NB4 (cell line): ENCODE measurements at regions not wholly inside any gene's neighbourhood (a gene's known extent, or its start where the extent isn't known, plus 50 kb on each side); places are given as distances from the start of the nearest gene placed in this dataset.

Experiments
- CTCF ChIP-seq: IDR thresholded peaks from one replicate; pipeline ENCODE4 v1.5.1; 2012; ENCODE audit warnings: low read depth, low read length
- MAX ChIP-seq: IDR thresholded peaks from 2 replicates; pipeline ENCODE4 v1.6.1; 2011; ENCODE audit warnings: low read depth, low read length
- MYC ChIP-seq: IDR thresholded peaks from 2 replicates; pipeline ENCODE4 v1.6.1; 2011; ENCODE audit warnings: low read depth, low read length
- POLR2A ChIP-seq: IDR thresholded peaks from 2 replicates; pipeline ENCODE4 v1.6.1; 2011; ENCODE audit warnings: mild to moderate bottlenecking; ENCODE audit not compliant: insufficient read length; ENCODE audit errors: extremely low read depth

- no peak for TF ChIP-seq CTCF
- TF ChIP-seq POLR2A: no peak
- no peak for TF ChIP-seq MAX
- TF ChIP-seq MYC: no peak
Measured at GRCh38 chr6:24054388-24054787, 71.6 kb upstream of the NRSN1 start.
